Ovary (tissue), 3 donors: ENCODE measurements at regions not wholly inside any gene's neighbourhood (a gene's known extent, or its start where the extent isn't known, plus 50 kb on each side); places are given as distances from the start of the nearest gene placed in this dataset.

ENCODE experiments used
- CTCF ChIP-seq, 3 donors: fragments of 450-650 bp in 2 of 3; fragments of 200-600 bp in 1 of 3; IDR thresholded peaks; one replicate each; pipeline versions ENCODE4 v1.5.1 to v1.8.0; 2016 to 2022; ENCODE audit warnings: antibody characterized with exemption in 3 of 3, mild to moderate bottlenecking in 1 of 3
- EP300 ChIP-seq: sonication (generic); formaldehyde crosslinking; IDR thresholded peaks from one replicate; pipeline ENCODE4 v1.6.1; 2017; ENCODE audit warnings: antibody characterized with exemption
- donor health status: DM: no; HTN: no; CAD: no.

- TF ChIP-seq CTCF (IDR thresholded peaks at IDR 0.05): no peak
- no peak for TF ChIP-seq EP300
Observed at GRCh38 chr16:86070484-86070883, 171.5 kb downstream of the IRF8 start.
